HG03575 (cell line): ENCODE measurements at regions not wholly inside any gene's neighbourhood (a gene's known extent, or its start where the extent isn't known, plus 50 kb on each side); places are given as distances from the start of the nearest gene placed in this dataset.
A peak's percentile ranks its signal among the peaks of the same experiment; 100 is the strongest.

ENCODE experiments used
- ATAC-seq: cut with Tn5 transposase; IDR thresholded peaks from one replicate; pipeline ENCODE4 v1.9.1; 2021; ENCODE audit not compliant: unreplicated experiment, insufficient number of reproducible peaks, low FRiP score; ENCODE audit errors: extremely low read depth

DNA sequence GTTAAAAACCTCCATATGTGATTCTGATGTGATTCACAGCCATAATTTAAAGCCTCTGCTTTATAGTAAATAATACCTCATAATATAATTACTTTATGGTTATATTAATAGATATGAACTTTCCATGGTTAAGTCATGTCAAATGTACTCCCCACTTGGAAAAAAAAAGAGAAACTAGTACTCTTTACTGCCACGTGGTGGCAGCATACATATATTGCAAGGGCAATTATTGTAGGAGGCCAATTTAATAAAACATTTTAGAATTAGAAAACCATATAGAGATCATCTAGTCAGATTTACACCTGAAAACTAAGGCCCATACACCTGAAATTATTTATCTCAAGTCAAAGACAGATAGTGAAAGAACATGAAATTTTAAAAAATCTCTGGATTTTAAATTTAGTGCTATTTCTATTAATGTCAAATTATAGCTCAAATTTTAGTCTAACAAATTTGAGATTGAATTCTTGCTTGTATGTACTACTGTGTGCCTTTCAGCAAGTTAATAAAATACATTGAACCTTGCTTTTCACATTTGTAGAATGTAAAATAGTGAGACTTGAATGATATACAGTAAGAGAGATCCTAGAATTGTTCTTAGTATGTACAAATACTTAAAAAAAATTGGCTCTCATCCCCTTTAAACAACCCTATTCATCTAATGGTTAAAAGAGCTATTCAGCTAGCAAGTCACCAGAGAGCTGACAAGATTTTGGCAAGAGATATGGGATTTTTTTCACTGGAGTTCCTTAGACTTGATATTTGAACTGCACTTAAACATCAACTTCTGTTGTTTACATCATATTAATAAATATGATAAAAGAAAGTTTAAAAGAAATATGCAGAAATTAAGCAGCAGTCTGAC is 603.8 kb downstream of the TLE4 start:
- no peak for ATAC-seq

DNA sequence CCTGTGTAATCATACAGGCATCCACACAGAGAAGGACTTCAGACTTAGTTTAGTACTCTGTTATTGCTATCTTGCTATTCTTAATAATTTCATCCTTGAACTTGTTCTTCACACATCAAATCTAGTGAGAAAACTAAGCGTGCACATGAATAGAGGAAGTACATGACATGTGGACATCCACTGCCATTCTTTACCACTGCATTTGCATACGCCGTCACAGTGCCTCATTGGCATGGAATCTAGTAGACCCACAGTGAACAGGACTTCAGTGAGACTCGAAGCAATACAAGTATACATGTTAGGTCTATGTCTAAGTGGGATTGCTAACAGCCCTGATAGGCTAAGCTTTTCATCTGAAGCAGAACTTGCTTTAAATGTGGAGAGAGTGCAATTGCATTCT is 592.1 kb downstream of the TLE4 start:
- ATAC-seq: no peak

DNA sequence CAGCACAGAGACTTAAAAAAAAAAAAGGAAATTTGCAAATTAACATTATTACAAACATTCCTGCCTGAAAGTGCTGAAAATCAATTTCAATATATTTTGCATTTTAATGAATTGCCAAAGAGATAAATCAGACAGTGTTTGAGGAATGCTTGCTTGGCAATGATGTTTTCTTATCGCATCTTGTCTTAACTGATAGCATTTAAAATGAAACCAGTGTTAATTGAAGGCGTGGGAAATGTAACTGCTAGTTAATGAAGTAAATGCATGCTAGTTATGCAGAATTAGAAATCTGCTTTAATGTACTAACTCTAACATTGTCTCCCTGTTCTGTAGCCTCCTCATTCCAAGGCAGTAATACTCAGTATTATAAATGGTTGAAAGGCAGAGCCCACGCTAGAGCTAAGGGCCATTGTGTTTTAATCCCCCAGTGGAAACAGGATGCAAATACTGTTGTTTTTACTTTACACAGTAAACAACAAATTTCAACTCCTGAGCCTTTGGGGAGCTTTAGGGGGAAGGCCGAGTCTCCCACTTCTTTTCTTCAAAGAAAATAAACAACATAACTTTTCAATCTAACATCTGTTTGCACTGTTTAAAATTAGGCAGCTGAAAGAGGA is 586.9 kb downstream of the TLE4 start:
- no peak for ATAC-seq

DNA sequence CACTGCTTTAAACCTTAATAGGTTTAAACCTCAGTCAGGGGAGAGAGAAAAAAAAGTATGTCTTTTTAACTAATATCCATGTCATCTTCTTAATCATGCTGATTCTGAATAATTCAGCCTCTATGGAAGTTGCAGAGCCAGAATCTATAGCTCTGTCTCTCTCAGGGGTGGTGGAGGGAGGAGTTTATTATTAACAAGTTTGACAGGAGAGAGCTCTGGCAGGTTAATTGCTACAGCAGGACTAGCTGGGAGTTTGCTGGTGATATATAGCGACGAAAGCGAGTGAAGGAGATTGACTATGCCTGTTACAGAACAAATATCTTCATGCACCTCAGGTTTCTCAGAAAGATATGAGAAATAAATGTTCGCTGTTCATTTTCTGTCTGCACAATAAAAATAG is 586.4 kb downstream of the TLE4 start:
- ATAC-seq: no peak

DNA sequence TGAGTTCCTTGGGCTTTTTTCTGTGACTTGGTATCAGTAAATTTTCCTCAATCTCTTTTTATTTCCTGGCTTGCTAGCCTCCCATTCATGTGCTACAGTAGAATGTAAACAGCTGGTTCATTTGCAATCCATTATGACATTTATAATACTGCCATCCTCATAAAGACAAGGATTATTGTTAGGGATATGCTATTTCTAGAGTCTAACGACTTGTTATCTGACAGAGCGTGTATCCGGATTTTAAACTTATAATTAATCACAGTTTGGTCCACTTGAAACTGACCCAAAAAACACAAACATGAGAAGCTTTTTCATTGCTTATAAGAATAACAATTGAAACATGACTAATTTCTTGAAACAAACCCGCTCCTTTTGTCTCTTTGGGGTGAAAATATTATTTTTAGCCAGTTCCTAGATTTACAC is 585.8 kb downstream of the TLE4 start:
- ATAC-seq: no peak

DNA sequence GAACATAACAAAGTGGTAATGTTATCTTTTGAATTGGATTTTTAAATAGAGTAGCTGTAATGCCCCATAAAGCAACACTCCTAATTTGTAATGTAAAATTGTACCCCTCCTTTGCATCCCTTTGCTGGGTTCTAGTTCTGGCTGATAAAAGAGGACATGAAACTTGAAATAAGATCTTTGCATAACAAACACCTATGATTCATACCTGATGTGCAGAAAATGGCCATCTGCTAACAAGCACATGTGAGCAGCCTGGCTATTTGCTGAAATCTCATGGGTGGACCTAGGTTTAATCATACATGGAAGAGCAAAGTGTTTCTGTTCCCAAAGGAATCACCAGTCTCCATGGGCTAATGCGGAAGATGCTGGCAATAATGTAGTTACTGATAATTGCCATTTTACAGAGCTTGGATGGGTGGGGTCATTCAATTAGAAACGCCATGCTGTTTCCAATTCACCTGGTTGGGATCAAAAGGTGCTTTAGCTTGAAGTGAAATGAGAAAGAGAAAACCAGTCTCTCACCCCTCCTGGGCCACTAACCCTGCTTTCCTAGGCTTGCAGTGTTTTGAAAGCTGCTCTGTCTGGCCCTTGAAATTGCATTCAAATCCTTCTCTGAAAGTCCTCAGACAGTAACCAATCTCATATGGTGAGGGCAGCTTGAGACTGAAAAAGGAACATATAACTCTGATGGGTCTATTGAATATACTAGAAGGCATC is 585.1 kb downstream of the TLE4 start:
- ATAC-seq: no peak

DNA sequence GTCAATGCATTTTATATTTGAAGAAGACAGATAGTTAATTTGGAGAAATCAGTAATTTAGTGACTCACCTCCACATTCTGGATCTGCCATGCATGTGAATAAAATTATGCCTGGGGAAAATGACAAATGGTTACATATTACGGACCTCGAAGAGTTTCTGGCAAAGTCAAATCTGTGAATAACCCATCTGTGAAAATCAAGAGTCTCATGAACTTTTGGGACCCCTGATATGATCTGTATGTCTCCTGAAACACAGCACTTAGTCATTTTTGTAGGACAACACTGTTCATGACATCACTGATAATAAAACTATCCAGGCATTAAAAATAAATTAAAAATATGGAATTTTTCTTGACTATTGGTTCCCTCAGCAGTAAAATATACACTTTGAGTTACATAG is 584.5 kb downstream of the TLE4 start:
- ATAC-seq: no peak

DNA sequence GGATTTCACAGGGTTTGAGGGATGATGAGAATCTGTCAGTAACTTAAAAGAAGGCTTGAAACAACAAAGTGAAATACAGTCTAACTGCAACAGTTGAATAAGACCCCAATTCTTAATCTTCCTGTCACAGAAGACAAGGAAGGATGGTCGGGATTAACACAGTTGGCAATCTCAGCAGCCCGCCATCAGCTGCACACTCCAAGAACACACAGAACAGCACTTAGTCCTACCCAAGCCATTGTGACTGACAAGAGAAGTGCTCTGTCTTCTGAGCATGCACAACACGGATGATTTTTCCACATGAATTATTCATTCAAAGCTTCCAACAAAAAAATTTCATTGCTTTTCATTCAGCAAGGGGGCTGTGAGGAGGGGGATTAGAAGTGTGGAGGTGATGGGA is 576.1 kb downstream of the TLE4 start:
- no peak for ATAC-seq

DNA sequence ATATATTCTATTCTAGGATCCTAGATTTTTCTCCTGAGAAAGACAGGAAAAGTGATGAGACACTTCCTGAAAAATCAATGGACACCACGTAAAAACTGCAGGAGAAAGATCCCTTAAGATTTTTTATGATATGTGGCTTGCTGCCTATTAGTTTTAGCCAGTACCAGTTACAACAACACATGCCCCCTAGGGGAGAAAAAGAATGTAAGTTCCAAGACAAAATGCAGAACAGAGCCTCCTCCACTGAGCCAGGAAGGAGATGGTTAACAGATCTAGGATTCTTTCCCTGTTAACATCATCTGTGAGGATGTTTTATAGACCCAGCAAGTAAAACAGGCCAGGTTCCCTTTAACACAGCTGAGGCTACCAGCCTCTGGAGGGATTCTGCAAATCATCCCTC is 574.7 kb downstream of the TLE4 start:
- no peak for ATAC-seq

DNA sequence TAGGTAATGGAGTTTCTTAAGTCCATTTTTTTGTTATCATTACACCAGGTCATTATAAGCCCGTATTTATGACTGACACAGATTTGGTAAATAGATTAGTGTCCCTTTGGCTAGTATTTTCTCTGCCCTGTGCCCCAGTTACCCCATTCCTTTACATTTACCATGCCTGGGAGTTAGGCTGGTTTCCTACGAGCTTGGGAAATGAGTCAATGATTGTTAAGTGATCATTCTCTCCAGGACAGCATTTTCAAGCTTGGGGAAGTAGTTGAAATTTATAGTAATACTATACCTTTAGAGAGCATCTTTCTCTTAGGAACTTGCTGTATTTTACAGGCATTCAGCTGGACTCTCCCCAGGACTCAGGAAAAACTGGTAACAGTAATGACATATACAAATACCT is 573.1 kb downstream of the TLE4 start:
- ATAC-seq: no peak

DNA sequence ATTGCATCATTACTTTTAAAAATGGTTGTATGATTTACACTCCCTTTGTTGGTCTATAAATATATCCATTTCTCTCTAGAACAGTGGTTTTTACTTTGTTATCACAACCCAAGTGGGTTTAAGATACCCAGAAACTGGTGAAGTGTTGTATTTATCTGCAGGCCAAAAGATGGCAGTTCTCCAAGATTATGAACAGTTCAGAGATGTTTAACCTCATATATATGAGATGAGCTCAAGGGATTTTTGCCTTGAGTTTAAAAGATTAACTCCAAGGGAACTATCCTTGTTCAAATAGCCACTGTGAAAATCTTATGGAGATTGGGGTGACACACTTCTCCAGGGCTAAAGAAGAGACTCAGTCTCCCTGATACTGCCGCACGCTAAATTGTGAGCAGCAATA is 572.6 kb downstream of the TLE4 start:
- ATAC-seq: no peak

DNA sequence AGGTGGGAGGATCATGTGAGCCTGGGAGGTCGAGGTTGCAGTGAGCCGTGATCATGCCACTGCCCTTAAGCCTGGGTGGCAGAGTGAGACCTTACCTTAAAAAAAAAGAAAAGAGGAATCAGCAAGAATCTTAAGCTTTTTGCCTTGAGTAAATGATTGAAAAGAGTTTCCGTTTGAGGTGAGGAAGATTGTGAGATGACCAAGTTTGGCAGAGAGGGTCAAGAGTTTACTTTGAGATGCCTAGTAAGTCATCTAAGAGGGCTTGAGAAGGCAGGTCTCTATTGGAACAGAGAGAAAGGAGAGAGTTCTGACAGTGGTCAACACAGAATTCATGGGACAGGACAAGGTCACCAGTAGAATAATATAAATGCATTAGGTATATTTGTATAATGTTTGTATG is 572.1 kb downstream of the TLE4 start:
- no peak for ATAC-seq

DNA sequence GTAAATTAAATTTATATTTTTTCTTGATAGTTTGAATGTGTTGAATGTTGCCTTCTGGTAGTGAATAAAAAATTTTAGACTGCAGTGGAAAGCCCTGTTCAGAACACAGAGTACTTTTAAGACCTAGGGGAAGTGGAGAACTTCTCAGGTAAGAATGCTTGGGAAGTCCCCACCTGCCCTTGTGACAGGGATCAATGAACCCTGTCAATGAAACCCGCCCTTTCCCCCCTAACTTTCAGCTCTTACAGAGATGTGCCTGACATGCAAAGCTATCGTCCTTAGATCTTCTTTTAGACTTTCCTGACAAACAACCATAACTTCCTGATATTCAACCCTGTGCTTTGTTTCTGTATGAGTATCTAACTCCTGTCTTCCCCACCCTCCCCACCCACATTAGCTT is 562.7 kb downstream of the TLE4 start:
- ATAC-seq: peak; percentile 90

DNA sequence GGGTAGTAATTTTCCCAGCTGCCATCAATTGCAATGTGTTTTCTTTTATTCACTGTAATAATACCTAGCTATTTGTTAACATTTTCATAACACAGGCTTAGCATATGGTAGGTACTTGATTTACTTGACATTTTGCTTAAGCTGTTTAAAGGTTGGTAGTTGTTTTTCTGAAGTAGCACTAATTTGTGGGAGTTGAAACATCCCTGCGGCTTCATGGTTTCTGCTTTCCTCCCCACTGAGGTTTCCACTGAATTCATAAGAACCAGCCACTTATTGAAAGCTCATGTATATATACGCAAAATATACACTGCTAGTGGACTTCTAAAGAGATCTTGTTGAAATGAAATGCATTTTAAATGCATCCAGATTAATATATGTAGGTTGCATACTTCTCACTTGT is 559.9 kb downstream of the TLE4 start:
- ATAC-seq: no peak

DNA sequence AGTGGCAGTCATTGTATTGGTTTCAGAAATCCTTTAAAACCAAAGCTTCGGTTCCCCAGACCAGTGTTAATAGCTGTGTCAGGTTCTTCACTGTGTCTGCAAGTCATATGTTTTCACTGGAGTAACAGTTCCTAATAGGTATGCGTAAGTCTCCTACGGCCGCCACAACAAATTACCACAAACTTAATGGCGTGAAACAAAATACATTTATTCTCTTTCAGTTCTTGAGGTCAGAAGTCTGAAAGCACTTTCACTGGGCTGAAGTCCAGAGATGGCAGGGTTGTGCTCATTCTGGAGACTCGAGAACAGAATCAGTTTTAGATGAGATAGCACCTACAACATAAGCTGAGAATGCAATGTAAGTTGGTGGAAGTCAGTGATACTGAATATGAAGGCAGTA is 556.2 kb downstream of the TLE4 start:
- no peak for ATAC-seq

DNA sequence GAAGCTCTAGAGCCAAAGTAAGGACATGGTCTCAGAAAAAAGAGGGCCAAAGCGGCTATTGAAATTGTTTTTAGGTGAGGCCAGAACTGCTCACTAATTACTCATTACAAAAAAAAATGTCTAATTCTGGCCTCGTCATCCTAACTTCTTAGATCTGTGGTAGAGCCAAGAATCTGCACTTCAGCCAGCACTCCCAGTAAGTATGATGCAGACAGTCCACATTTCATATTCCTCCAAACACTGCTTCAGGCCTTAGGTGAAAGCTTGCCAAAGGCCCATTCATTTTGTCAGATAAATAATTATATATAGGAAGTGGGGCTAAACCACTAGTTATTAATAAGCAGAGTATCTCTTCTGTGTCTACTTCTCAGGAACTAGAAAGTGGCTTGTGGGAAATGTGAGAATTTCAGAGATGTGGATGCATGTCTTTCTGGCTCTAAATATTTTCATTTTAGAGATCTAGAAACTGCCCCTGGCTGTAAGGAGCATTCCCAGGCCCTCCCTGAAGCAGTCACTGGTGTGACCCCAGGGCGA is 554.0 kb downstream of the TLE4 start:
- no peak for ATAC-seq

DNA sequence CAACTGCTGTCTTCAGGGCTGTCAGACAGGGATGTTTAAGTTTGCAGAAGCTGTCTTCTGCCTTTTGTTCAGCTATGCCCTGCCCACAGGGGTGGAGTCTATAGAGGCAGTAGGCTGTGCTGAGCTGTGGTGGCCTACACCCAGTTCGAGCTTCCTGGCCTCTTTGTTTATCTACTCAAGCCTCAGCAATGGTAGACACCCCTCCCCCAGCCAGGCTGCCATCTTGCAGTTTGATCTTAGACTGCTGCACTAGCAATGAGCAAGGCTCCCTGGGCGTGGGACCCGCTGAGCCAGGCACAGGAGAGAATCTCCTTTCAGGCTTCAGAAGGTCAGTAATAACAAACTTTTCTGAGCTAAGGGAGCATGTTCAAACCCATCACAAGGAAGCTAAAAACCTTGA is 545.3 kb downstream of the TLE4 start:
- ATAC-seq: no peak

DNA sequence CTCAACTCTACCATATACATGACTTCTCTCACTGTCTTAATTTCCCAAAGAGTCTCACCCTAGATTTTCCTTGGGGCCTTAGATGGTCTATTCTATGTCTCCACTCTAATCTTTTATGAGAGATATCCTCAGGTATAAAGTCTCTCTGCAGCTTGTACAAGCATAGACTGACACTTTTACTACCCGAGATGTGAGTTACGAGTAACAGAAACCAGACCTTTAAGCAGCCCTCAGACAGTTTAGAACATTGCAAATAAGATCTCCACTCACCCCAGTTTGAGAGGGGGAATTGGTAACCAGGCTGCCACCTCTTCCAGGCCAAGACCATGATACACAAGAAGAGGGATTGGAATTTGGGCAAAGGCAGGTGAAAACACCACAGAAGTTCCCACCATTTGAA is 542.5 kb downstream of the TLE4 start:
- ATAC-seq: no peak

DNA sequence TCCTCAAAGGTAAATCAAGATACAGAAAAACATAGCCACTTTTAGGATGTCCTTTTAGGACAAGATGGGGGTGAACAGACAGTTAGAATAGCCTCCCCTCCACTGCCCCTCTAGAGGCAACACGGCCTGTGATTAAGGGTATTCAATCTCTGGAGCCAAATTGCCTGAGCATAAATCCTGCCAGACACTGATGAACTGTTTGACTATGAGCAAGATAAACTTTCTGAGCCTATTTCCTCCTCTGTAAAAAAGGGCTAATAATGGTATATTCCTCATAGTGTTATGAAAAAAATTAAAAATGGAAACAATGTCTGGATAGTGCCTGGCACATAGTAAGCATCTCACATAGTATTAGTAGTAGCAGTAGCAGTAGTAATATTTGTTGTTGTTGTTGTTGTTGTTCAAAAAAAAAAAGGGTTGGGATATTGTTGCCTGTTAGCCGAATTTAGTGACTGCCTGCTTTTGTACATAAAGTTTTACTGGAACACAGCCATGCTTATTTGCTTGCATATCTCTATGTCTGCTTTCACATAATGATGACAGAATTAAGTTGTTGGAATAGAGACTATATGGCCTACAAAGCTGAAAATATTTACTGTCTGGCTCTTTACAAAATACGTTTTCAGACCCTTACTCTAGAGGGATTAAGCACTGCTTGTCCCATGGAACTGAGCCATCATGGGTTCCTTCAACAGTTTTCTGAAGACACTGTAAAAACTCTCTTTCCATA is 536.3 kb downstream of the TLE4 start:
- ATAC-seq: no peak
